VCaP (cell line): ENCODE measurements at regions not wholly inside any gene's neighbourhood (a gene's known extent, or its start where the extent isn't known, plus 50 kb on each side); places are given as distances from the start of the nearest gene placed in this dataset.

Source experiments
- H3K27ac ChIP-seq: fragments of 450-650 bp; 2 replicates; pipeline ENCODE4 v1.5.1; 2017
- CTCF ChIP-seq: fragments of 450-650 bp; conservative IDR thresholded peaks from 2 replicates; pipeline ENCODE4 v1.5.1; 2017; ENCODE audit warnings: mild to moderate bottlenecking, moderate library complexity

- no peak for TF ChIP-seq CTCF
- no peak overlapping the region for H3K27ac ChIP-seq
Observed at GRCh38 chr3:115520241-115520640, 103.1 kb upstream of the GAP43 start.

- no peak for TF ChIP-seq CTCF
- H3K27ac ChIP-seq = no peak overlapping the region
Observed at GRCh38 chr3:115520651-115521245, 102.6 kb upstream of the GAP43 start.

- no peak for TF ChIP-seq CTCF
- no peak overlapping the region for H3K27ac ChIP-seq
Observed at GRCh38 chr3:115523458-115523857, 99.9 kb upstream of the GAP43 start.

- H3K27ac ChIP-seq = no peak overlapping the region
- TF ChIP-seq CTCF = no peak
Observed at GRCh38 chr3:115524549-115524948, 98.8 kb upstream of the GAP43 start.

- no peak overlapping the region for H3K27ac ChIP-seq
- TF ChIP-seq CTCF = no peak
Observed at GRCh38 chr3:115525731-115526130, 97.6 kb upstream of the GAP43 start.

GRCh38 chr3:115533218-115533617 lies 90.1 kb upstream of the GAP43 start:
- H3K27ac ChIP-seq = no peak overlapping the region
- TF ChIP-seq CTCF = no peak

GRCh38 chr3:115536171-115536570 lies 87.1 kb upstream of the GAP43 start:
- H3K27ac ChIP-seq = no peak overlapping the region
- no peak for TF ChIP-seq CTCF
